LNCaP clone FGC (cell line): ENCODE measurements at regions not wholly inside any gene's neighbourhood (a gene's known extent, or its start where the extent isn't known, plus 50 kb on each side); places are given as distances from the start of the nearest gene placed in this dataset.

Source experiments
- DNase-seq: peaks from one replicate; pipeline ENCODE4 v3.0.0-alpha.2; 2011; ENCODE audit warnings: low read depth
- H3K4me3 ChIP-seq: 2 replicates; pipeline ENCODE4 v1.5.1; 2011; ENCODE audit warnings: mild to moderate bottlenecking, low read depth, low read length, control low read depth
- CTCF ChIP-seq: IDR thresholded peaks from 2 replicates; pipeline ENCODE4 v1.5.1; 2012; ENCODE audit warnings: mild to moderate bottlenecking; ENCODE audit not compliant: control insufficient read depth, insufficient read depth; ENCODE audit errors: extremely low read depth

GRCh38 chr13:99834246-99834645, 137.3 kb downstream of the ZIC5 start:
- TF ChIP-seq CTCF, result no peak
- DNase-seq, result no peak
- no peak overlapping the region for H3K4me3 ChIP-seq

GRCh38 chr13:99832347-99832746, 139.2 kb downstream of the ZIC5 start:
- no peak for DNase-seq
- no peak overlapping the region for H3K4me3 ChIP-seq
- no peak for TF ChIP-seq CTCF

GRCh38 chr13:99830931-99831330, 140.6 kb downstream of the ZIC5 start:
- H3K4me3 ChIP-seq, result no peak overlapping the region
- no peak for TF ChIP-seq CTCF
- no peak for DNase-seq

- H3K4me3 ChIP-seq, result no peak overlapping the region
- no peak for DNase-seq
- no peak for TF ChIP-seq CTCF
Observed at GRCh38 chr13:99829593-99830239, 141.9 kb downstream of the ZIC5 start.

- no peak for TF ChIP-seq CTCF
- no peak for DNase-seq
Observed at GRCh38 chr13:99829161-99829560, 142.4 kb downstream of the ZIC5 start.

GRCh38 chr13:99828735-99829134, 142.8 kb downstream of the ZIC5 start:
- no peak overlapping the region for H3K4me3 ChIP-seq
- no peak for TF ChIP-seq CTCF
- no peak for DNase-seq

More at GRCh38 chr13:99829161-99829560, 142.4 kb downstream of the ZIC5 start:
- no peak overlapping the region for H3K4me3 ChIP-seq

- TF ChIP-seq CTCF, result no peak
- no peak overlapping the region for H3K4me3 ChIP-seq
- no peak for DNase-seq
Observed at GRCh38 chr13:99828123-99828522, 143.4 kb downstream of the ZIC5 start.
